ENCODE measurements at regions not wholly inside any gene's neighbourhood (a gene's known extent, or its start where the extent isn't known, plus 50 kb on each side); places are given as distances from the start of the nearest gene placed in this dataset.
"Not testable (repeated sequence)": the region's sequence is repeated elsewhere in the genome, so short reads cannot be mapped to it uniquely, and the experiment has no call there.

GRCh38 chr9:1890816-1891215 is 124.3 kb upstream of the SMARCA2 start:
- Histone ChIP-seq H2AFZ (ENCODE audit: low read depth, low read length) (no peak overlapping the region), H3K4me3 (replicated peaks in 1 of 3; ENCODE audit: insufficient read depth in 1 of 3, low read depth in 1 of 3, low read length in 3 of 3) (no peak overlapping the region), H3K4me1 (ENCODE audit: control insufficient read depth, extremely low read depth, insufficient read depth, low read length) (no peaks in the 10 kb centered on the region), H4K20me1 (replicated peaks; ENCODE audit: control insufficient read depth, extremely low read depth, insufficient read depth, low read length) (no peaks in the 10 kb centered on the region), H3K27me3 (ENCODE audit: control insufficient read depth in 2 of 2, insufficient read depth in 2 of 2, low read length in 2 of 2) (no peaks in the 10 kb centered on the region), H3K9me1 (replicated peaks; ENCODE audit: control insufficient read depth, extremely low read depth, insufficient read depth, low read length) (no peaks in the 10 kb centered on the region), H3K79me2 (ENCODE audit: control insufficient read depth, insufficient read depth, low read length) (no peaks in the 10 kb centered on the region), H3K9me3 (replicated peaks; ENCODE audit: control insufficient read depth, insufficient read depth, low read length) (no peaks in the 10 kb centered on the region), H3K27ac (ENCODE audit: insufficient read depth, low read depth, low read length) (no peak overlapping the region), H3K9ac (replicated peaks; ENCODE audit: extremely low read depth, insufficient read depth, low read length) (no peak overlapping the region), H3K36me3 (ENCODE audit: control insufficient read depth in 2 of 2, extremely low read depth in 1 of 2, insufficient read depth in 2 of 2, low read length in 2 of 2) (no peaks in the 10 kb centered on the region), H3K4me2 (ENCODE audit: insufficient read depth, low read length) (no peak overlapping the region)
- ChIA-PET CTCF (no interaction called here), POLR2A (no interaction called here)
- TF ChIP-seq, protein P1, sequence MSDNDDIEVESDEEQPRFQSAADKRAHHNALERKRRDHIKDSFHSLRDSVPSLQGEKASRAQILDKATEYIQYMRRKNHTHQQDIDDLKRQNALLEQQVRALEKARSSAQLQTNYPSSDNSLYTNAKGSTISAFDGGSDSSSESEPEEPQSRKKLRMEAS (IDR thresholded peaks at IDR 0.05; ENCODE audit: insufficient read depth, insufficient read length), result no peak
- TF ChIP-seq JUN (IDR thresholded peaks at IDR 0.05; ENCODE audit: borderline replicate concordance, insufficient read depth, insufficient read length, low read depth) (no peak), POLR2AphosphoS5 (IDR thresholded peaks at IDR 0.05; ENCODE audit: insufficient read depth, low read depth, low read length) (no peak), GATA2 (IDR thresholded peaks at IDR 0.05; ENCODE audit: insufficient read depth, insufficient read length, low read depth, low read length) (no peak), MYC (IDR thresholded peaks at IDR 0.05; ENCODE audit: low read depth, low read length) (no peak)
- intact Hi-C loops (cut with micrococcal nuclease), result no loop called here
- BruUV-seq (replicated peaks), result no TSS peak
- no peak for DNase-seq (ENCODE audit: low read depth, low spot score)
- no peak for FAIRE-seq
- dilution Hi-C loops (cut with MboI; ENCODE audit: extremely low pct_ligation_motif_present, low sequenced_read_pairs), result no loop called here

GRCh38 chr9:1903080-1903704 is 112.0 kb upstream of the SMARCA2 start:
- FAIRE-seq; POLR2A ChIA-PET; H3K27ac ChIP-seq (ENCODE audit: insufficient read depth, low read depth, low read length); H3K9me3 ChIP-seq (replicated peaks; ENCODE audit: control insufficient read depth, insufficient read depth, low read length); H3K27me3 ChIP-seq (ENCODE audit: control insufficient read depth in 2 of 2, insufficient read depth in 2 of 2, low read length in 2 of 2); H3K4me3 ChIP-seq (replicated peaks in 1 of 3; ENCODE audit: insufficient read depth in 1 of 3, low read depth in 1 of 3, low read length in 3 of 3); DNase-seq (ENCODE audit: low read depth, low spot score); H3K9me1 ChIP-seq (replicated peaks; ENCODE audit: control insufficient read depth, extremely low read depth, insufficient read depth, low read length); dilution Hi-C loops (cut with MboI; ENCODE audit: extremely low pct_ligation_motif_present, low sequenced_read_pairs); H3K9ac ChIP-seq (replicated peaks; ENCODE audit: extremely low read depth, insufficient read depth, low read length); H3K4me2 ChIP-seq (ENCODE audit: insufficient read depth, low read length); H2AFZ ChIP-seq (ENCODE audit: low read depth, low read length); H4K20me1 ChIP-seq (replicated peaks; ENCODE audit: control insufficient read depth, extremely low read depth, insufficient read depth, low read length); H3K4me1 ChIP-seq (ENCODE audit: control insufficient read depth, extremely low read depth, insufficient read depth, low read length); CTCF ChIA-PET; intact Hi-C loops (cut with micrococcal nuclease); H3K79me2 ChIP-seq (ENCODE audit: control insufficient read depth, insufficient read depth, low read length); BruUV-seq (replicated peaks); H3K36me3 ChIP-seq (ENCODE audit: control insufficient read depth in 2 of 2, extremely low read depth in 1 of 2, insufficient read depth in 2 of 2, low read length in 2 of 2): not testable (repeated sequence)

Measured in endothelial cell of umbilical vein (primary cell).